ENCODE measurements at regions not wholly inside any gene's neighbourhood (a gene's known extent, or its start where the extent isn't known, plus 50 kb on each side); places are given as distances from the start of the nearest gene placed in this dataset.

DNA sequence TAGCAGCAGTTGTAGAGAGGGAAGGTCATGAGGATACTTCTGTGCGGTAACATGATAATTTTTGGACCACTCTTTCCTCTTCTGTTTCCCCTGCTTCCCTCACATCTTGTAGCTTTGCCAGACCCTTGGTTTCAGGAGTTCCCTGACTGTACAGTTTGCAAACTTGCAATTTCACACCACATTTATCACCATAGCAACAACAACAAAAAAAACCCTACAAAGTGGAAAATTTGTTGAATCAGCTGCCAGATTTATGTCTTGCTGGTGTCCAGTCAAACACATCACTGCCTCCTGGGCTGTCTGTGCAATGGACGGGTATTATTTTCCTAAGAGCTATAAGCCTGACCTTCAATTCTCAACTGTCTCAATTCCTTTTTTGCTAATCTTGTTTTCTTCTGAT lies 751.6 kb downstream of the TLR4 start:
- no peak for TF ChIP-seq EP300 (IDR thresholded peaks at IDR 0.05)
- TF ChIP-seq, protein P1, sequence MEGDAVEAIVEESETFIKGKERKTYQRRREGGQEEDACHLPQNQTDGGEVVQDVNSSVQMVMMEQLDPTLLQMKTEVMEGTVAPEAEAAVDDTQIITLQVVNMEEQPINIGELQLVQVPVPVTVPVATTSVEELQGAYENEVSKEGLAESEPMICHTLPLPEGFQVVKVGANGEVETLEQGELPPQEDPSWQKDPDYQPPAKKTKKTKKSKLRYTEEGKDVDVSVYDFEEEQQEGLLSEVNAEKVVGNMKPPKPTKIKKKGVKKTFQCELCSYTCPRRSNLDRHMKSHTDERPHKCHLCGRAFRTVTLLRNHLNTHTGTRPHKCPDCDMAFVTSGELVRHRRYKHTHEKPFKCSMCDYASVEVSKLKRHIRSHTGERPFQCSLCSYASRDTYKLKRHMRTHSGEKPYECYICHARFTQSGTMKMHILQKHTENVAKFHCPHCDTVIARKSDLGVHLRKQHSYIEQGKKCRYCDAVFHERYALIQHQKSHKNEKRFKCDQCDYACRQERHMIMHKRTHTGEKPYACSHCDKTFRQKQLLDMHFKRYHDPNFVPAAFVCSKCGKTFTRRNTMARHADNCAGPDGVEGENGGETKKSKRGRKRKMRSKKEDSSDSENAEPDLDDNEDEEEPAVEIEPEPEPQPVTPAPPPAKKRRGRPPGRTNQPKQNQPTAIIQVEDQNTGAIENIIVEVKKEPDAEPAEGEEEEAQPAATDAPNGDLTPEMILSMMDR (IDR thresholded peaks at IDR 0.05): no peak
- TF ChIP-seq POLR2AphosphoS5 (IDR thresholded peaks at IDR 0.05): no peak
- no peak for TF ChIP-seq POLR2A (IDR thresholded peaks at IDR 0.05)
